SH-SY5Y (cell line): ENCODE measurements at regions not wholly inside any gene's neighbourhood (a gene's known extent, or its start where the extent isn't known, plus 50 kb on each side); places are given as distances from the start of the nearest gene placed in this dataset.

ENCODE experiments used
- GATA2 ChIP-seq: IDR thresholded peaks from 2 replicates; pipeline ENCODE4 v1.6.1; 2011; ENCODE audit warnings: mild to moderate bottlenecking, low read depth, low read length
- GATA3 ChIP-seq: IDR thresholded peaks from 2 replicates; pipeline ENCODE4 v1.6.1; 2011; ENCODE audit warnings: low read depth, mild to moderate bottlenecking, low read length, moderate library complexity

DNA sequence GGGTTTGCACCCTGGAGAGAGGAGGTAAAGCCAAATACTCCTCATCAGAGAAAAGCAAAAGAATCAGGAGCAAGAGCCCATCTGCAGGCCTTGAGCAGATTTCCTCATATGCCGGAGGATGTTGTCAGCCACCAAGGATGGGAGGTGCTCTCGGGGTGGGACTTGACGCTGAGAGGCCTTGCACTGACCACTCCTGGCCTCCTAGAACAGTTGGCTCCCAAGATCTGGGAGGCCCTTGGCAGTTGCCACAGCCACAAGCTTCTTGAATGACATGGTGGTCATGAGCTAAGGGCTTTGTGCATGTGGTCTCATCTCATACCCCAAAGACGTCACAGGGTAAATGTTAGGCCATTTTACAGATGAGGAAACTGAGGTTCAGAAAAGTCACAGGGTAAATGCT, 75.2 kb upstream of the PMEPA1 start:
- TF ChIP-seq GATA3: no peak
- no peak for TF ChIP-seq GATA2

DNA sequence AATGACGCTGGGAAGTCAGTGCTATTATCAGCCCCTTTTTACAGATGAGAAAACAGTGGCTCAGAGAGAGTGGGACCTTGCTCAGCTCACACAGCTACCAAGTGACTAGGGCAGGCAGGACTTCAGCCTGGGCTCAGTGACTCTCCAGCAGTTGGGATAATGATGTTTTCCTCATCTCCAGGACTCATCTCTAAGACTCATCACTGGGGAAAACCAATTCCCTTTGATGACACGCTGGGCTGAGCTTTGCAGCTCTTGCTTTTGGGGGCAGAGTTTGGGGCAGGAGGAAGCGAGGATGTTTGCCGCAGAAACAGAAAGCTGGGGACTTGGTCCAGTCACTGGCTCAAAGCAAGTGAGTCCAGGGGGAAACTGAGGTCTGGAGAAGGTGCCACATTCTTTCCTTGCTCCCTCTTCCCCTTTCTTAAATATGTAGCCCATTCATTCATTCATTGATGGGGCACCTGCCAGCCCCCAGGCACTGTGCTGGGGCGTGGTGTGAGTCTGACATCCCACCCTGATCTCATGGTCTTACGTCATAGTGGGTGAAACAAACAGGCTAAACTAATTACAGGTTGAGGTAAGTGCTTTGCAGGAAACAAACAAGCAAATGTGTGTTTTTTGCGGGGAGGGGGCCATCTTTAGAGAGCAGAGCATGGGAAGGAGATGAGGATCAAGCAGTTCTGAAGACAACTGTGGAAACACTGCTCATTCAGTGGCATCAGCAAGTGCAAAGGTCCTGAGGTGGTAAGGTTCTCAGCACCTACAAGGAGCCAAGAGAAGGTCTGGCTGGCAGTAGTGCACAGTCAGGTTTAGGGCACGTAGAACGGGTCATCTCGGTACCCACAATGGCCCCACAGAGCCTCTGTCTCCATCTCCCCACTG, 74.4 kb upstream of the PMEPA1 start:
- TF ChIP-seq GATA2 (no peak), GATA3 (no peak)

DNA sequence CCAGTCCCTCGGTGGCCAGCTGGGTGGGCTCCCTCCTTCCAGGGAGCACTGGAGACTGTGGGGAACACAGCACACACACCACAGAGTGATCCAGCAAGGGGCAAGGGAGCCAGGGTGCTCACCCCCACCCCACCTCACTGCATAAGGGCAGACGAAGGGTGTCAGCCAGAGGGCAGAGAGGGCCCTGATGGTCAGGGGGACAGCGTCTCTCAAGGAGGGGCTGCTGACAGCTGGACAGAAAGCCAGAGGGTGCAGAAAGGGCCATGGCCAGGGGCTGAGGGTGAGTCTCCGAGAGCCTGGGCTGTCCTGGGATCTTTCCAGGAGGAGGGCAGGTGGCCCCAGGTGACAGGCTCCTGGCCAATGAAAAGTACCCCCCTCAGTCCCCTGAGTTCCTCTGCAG, 73.4 kb upstream of the PMEPA1 start:
- TF ChIP-seq GATA3 (no peak), GATA2 (no peak)

DNA sequence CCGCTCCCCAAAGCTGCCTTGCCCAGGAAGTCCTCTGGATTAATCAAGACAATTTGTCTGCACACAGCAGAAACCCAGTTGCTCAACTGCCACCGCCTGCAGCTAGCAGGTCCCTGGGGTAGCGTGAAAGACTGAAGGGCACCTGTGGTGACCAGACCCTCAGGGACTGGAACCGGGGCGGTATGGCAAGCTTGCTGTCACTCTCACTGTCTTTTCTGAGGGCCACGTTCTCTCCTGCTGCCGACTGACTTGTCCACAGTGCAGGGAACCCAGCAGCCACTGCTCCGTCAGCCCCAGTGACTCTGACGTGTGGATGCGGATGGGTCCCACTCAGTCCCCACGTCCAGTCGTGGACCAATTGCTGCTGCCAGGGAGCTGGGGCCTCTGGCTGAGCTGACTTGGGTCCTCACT, 72.8 kb upstream of the PMEPA1 start:
- no peak for TF ChIP-seq GATA2
- TF ChIP-seq GATA3: no peak

DNA sequence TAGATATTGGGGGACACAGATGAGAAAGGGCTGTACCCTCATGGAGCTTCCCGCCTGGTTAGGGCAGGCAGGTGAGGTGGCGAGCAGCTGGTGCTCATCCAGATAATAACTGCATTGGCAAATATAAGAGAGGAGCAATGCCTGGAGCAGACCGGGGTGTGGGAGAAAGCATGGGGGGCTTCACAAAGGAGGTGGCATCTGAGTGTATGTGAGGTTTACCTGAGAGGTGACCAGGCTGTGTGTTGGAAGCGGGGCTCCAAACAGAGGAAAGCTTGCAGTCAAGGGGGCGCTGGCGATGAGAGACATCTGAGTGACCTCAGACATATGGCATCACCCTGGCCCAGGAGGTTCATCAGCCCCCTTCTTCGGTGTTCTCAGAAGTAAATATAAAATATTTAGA, 72.1 kb upstream of the PMEPA1 start:
- no peak for TF ChIP-seq GATA3
- TF ChIP-seq GATA2: no peak

DNA sequence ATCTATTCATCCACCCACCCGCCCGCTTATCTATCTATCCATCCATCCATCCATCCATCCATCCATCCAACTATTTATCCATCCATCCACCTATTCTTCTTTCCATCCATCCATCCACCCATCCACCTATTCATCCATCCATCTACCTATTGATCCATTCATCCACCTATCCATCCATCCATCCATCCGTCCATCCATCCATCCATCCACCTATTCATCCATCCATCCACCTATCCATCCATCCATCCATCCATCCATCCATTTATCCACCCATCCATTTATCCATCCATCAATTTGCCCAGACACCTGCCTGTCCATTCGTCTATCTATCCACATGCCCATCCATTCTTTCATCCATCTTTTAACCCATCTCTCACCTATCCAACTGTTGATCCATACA, 71.1 kb upstream of the PMEPA1 start:
- TF ChIP-seq GATA3: no peak

DNA sequence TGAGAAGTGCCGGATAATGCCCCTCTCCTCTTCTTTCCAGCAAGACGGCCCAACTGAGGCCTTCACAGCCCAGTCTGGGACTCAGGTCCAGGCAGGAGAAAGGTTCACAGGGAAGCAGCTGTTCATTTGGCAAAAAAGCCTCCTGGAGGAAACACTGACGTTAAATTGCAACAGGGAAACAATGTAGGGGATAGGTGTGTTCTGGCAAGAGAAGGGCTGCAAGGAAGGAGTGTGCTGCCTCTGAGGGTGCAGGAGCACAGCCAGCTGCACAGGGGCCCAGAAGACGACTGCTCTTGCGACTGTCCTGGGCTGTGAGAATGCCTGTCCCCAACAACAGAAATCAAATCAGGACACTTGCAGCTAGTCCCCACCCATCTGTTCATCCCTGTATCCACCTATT, 70.6 kb upstream of the PMEPA1 start:
- TF ChIP-seq GATA2 (no peak), GATA3 (no peak)

DNA sequence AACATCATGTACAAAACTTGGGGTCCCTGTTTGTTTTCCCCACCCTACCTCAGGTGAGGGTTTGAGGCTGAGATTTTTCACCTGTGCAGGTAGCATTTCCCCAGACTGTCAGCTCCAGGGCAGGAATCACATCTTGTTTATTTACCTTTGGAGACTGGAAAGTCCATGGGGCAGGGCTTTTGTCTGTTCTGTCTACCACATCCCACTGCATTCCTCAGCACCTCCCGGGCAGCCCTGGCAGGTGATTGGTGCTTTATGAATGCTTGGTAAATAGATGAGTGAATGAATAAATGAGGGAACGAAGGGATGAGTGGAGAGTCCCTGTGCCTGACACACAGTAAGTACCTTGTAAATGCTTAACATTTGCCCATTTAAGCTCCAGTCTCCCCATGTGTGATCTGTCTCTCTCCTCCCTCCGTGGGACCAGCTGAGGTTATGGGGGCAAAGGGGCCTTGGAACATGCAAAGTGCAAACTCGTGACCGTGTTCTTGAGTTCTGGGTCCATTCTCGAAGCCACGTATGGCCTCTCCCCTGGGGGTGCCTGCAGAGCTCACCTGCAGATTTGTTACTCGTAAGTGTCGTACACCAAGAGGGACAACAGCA, 69.7 kb upstream of the PMEPA1 start:
- TF ChIP-seq GATA3 (no peak), GATA2 (no peak)

DNA sequence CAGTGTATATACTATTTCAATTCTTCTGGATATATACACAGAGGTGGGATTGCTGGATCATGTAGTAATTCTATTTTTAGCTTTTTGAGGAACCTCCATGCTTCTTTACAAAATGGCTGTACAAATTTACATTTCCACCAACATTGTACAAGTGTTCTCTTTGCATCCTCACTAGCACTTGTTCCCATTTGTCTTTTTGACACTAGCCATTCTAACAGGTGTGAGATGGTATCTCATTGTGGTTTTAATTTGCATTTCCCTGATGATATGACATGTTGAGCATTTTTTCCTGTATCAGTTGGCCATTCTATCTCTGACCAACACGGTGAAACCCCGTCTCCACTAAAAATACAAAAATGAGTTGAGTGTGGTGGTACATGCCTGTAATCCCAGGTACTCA, 68.1 kb upstream of the PMEPA1 start:
- TF ChIP-seq GATA3: no peak
- TF ChIP-seq GATA2: no peak

DNA sequence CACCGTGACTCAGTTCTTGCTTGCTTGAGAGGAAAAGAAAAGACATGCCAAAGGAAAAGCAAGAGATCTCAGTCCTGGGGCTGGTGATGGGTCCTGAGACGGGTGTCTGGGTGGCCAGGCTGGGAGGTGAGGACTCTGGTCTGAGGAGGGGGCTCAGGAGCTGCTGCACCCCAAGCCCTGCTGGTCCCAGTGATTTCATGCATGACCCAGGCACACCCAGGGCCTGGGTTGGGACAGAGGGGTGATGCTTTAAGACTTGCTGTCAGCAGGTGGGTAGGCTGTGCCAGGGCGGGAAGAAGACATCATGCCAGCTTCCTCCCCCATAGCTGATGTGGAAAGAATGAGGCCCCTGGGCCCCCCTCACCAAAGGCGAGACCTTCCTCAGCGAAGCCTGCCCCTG, 65.1 kb upstream of the PMEPA1 start:
- TF ChIP-seq GATA3: no peak
- TF ChIP-seq GATA2: no peak

DNA sequence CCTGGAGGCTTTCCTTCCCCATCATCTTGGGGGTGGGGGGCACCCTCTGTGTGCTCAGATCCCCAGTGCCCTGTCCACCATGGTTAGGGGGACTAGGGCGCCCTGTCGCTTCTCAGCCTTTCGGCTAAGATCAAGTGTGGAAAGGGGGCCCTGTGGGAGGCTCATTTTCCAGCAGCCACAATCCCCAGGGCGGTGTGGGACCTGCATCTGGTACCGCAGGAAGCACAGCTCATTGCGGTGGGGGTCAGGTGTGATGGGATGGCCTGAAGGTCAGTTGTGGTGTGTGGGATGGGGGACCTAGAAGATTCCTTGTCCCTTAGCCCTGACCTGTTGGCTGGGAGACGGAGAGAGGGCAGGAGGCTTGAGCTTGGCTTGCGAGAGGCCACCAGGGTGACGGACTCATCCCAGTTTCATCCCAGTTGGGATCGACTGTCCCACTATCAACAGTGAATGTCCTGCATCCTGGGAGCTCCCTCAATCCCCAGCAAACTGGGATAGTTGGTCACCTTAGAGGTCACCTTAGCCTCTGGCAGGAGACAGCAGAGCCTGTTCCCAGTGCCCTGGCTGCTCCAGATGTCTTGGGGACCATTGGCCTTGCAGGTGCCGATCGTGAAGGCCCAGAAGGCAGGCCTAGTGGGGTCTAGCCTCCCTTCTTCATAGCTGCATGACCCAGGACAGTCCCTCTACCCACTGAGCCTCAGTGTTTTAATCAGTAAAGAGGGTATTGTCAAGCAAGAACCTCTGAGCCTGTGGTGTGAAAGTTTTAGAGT, 64.5 kb upstream of the PMEPA1 start:
- no peak for TF ChIP-seq GATA2
- no peak for TF ChIP-seq GATA3

DNA sequence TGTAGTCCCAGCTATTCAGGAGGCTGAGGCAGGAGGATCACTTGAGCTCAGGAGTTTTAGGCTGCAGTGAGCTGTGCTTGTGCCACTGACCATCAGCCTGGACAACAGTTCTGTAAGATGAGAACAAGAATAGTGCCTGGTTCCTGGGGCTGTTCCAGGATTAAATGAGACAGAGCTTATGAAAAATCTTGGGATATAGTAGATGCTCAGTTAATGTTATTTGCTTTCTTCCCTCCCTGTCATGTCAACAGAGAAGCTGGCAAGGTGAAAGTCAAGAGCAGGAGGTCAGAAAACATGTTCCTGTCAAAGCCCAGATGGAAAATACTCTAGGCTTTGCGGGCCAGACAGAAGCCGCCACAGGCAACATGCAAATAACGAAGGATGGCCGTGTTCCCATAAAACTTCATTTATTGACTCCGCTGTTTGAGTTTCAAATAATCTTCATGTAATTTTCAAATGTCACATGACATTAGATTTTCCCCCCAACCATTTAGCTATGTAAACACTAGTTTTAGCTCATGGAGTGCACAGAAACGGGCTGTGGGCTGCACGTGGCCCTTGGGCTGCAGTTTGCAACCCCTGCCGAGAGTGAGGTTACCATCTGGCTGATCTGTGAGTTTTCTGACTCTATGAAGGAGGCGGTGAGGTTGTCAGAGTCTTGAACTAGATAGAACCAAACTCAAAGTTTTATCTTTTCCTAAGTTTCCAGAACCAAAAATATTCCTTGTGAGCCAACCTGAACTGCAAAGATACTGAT, 63.4 kb upstream of the PMEPA1 start:
- TF ChIP-seq GATA3 (no peak), GATA2 (no peak)

DNA sequence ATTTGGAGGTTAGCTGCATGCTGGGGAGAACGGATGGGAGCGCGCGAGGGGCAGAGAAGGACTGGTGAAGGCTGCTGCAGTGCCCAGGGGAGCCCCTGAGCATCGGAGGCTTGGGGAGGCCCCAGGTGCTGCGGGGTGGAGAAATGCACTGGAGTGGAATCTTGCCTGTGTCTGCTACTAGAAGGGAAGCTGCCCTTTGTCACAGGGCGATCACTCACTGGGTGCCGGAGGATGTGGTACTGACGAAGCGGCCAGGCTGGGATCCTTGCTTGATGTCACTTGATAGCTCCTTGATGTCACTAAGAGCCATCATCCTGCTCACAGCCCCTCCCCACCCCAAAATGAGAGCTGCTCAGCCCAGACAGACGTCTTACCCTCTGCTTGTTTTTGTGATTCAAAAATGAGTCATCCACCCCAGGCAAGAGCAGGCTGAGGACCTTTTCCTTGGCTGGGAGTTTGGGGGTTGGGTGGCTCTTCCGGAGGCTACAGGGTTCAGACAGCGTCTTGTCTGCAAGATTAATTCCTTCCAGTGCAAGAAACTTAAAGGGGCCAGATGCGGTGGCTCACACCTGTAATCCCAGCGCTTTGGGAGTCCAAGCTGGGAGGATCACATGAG, 62.6 kb upstream of the PMEPA1 start:
- TF ChIP-seq GATA3 (no peak), GATA2 (no peak)

DNA sequence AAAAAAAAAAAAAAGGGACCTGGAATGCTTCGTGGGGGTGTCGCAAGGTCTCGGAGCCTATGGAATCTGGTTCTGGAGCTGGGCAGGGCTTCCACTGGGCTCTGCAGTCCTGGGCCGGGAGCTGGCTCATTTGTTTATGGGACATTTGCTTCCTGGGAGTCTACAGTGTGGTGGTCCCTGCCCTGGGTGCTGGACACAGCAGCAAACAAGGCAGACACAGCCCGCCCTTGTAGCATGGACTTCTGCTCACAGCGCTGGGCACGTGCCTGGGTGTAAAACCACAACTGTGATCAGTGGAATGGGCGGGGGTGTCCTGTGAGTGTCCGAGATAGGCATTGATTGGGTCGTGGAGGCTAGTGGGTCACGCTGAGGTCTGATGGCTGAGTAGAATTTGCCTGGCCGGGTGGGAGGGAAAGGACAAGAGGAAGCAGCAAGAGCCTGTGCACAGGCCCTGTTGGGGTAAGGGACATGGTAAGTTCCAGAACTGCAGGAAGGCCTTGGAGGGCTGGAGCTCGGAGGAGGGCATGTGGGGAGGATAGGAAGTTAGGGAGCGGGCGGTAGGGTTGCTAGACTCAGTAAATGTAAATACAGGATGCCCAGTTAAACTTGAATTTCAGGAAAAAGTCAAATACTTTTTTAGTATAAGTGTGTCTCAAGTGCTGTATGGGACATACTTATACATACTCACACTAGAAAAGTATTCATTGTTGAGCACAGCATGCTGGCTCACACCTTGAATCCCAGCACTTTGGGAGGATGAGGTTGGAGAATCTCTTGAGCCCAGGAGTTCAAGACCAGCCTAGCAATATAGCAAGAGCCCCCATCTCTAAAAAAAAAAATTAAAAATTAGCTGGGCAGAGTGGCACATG, 61.3 kb upstream of the PMEPA1 start:
- no peak for TF ChIP-seq GATA3
- TF ChIP-seq GATA2: no peak
